Body of pancreas (tissue), 4 donors: ENCODE measurements at regions not wholly inside any gene's neighbourhood (a gene's known extent, or its start where the extent isn't known, plus 50 kb on each side); places are given as distances from the start of the nearest gene placed in this dataset.

ENCODE experiments used
- ATAC-seq: fragments of 150-250 bp; one replicate; pipeline ENCODE4 v1.9.1; 2016
- DNase-seq, 4 donors: peaks; one replicate each; pipeline ENCODE4 v3.0.0-alpha.2; 2019
- H3K27ac ChIP-seq, 4 donors: fragments of 200-600 bp; sonication (generic); 1 replicate in 3 of 4; 2 replicates in 1 of 4; pipeline versions ENCODE4 v1.5.1 to v1.6.1; 2016 to 2019; ENCODE audit warnings: mild to moderate bottlenecking in 1 of 4, mixed read lengths in 1 of 4, moderate library complexity in 1 of 4
- H3K27me3 ChIP-seq, 2 donors: fragments of 200-600 bp; sonication (generic); one replicate each; pipeline ENCODE4 v1.6.0; 2016; ENCODE audit warnings: mild to moderate bottlenecking in 1 of 2
- H3K36me3 ChIP-seq, 2 donors: fragments of 200-600 bp; sonication (generic); replicated peaks in 1 of 2; 2 replicates each; pipeline ENCODE4 v1.5.1; 2016; ENCODE audit warnings: low read depth in 2 of 2; ENCODE audit not compliant: insufficient read depth in 1 of 2
- H3K4me1 ChIP-seq: fragments of 200-600 bp; sonication (generic); one replicate; pipeline ENCODE4 v1.6.0; 2016
- H3K4me3 ChIP-seq, 2 donors: fragments of 200-600 bp; sonication (generic); 1 replicate in 1 of 2; 2 replicates in 1 of 2; pipeline ENCODE4 v1.5.1; 2016 to 2019
- H3K9me3 ChIP-seq, 3 donors: fragments of 200-600 bp; sonication (generic); 1 replicate in 2 of 3; 2 replicates in 1 of 3; pipeline ENCODE4 v1.5.1; 2016
- CTCF ChIP-seq, 7 experiments: fragments of 450-650 bp in 4 of 7; fragments of 200-600 bp in 3 of 7; sonication (generic) in 3 of 7; IDR thresholded peaks; one replicate each; pipeline ENCODE4 v1.5.1; 2016 to 2019; ENCODE audit warnings: antibody characterized with exemption in 7 of 7
- POLR2A ChIP-seq, 3 donors: fragments of 450-650 bp; IDR thresholded peaks; one replicate each; pipeline ENCODE4 v1.6.1; 2016; ENCODE audit warnings: antibody characterized with exemption in 3 of 3, mild to moderate bottlenecking in 2 of 3
- WGBS, 2 donors: methylation state at CpG; one replicate each; pipeline ENCODE4 v1.1.5; 2017; 5-methylcytosine and 5-hydroxymethylcytosine counted together
- intact Hi-C: fragments of 100-400 bp; cut with DNase I; formaldehyde crosslinking; loops from one replicate; pipeline ENCODE4 v1.15.1; 2023

GRCh38 chr5:106121972-106122605 is 1548.6 kb downstream of the EFNA5 start:
- TF ChIP-seq CTCF (IDR thresholded peaks at IDR 0.05) (peak; percentile 42 to 73 (median 61)), POLR2A (IDR thresholded peaks at IDR 0.05) (no peak)
- H3K27ac ChIP-seq = no peak overlapping the region
- H3K9me3 ChIP-seq = no peaks in the 10 kb centered on the region
- H3K4me1 ChIP-seq = no peaks in the 10 kb centered on the region
- ATAC-seq (peak; percentile 52), DNase-seq (peak; percentile 6 to 44 (median 28))
- H3K4me3 ChIP-seq = no peak overlapping the region
- 41 to 51% methylated on average over 7 of the region's 7 CpGs for WGBS, 2 donors
- intact Hi-C loops = no loop called here
- H3K36me3 ChIP-seq = no peaks in the 10 kb centered on the region
- no peaks in the 10 kb centered on the region for H3K27me3 ChIP-seq

- 41 to 51% methylated on average over 3 of the region's 3 CpGs for WGBS, 2 donors
- H3K36me3 ChIP-seq = no peaks in the 10 kb centered on the region
These were observed 1554.1 kb downstream of the EFNA5 start for GRCh38 chr5:106116682-106117081.

GRCh38 chr5:106113922-106114321 is 1556.8 kb downstream of the EFNA5 start:
- no peaks in the 10 kb centered on the region for H3K9me3 ChIP-seq
- no peak overlapping the region for H3K27ac ChIP-seq
- H3K4me3 ChIP-seq = no peak overlapping the region
- no peaks in the 10 kb centered on the region for H3K27me3 ChIP-seq
- 92 to 100% methylated on average over 1 of the region's 1 CpG for WGBS, 2 donors
- no peak for DNase-seq
- intact Hi-C loops = no loop called here
- H3K36me3 ChIP-seq = no peaks in the 10 kb centered on the region
- H3K4me1 ChIP-seq = no peaks in the 10 kb centered on the region
- ATAC-seq = no peak
- TF ChIP-seq CTCF (IDR thresholded peaks at IDR 0.05) = no peak
- no peak for TF ChIP-seq POLR2A (IDR thresholded peaks at IDR 0.05)

More at GRCh38 chr5:106116682-106117081, 1554.1 kb downstream of the EFNA5 start:
- Histone ChIP-seq H3K9me3 (no peaks in the 10 kb centered on the region), H3K27me3 (no peaks in the 10 kb centered on the region), H3K4me1 (no peaks in the 10 kb centered on the region), H3K27ac (no peak overlapping the region), H3K4me3 (no peak overlapping the region)
- DNase-seq = no peak
- intact Hi-C loops = no loop called here
- no peak for ATAC-seq
- no peak for TF ChIP-seq POLR2A (IDR thresholded peaks at IDR 0.05)
- TF ChIP-seq CTCF (IDR thresholded peaks at IDR 0.05) = no peak

- 32 to 42% methylated on average over 2 of the region's 2 CpGs for WGBS, 2 donors
- H3K4me1 ChIP-seq = no peaks in the 10 kb centered on the region
These were observed 1564.4 kb downstream of the EFNA5 start for GRCh38 chr5:106106384-106106783.

More at GRCh38 chr5:106106384-106106783, 1564.4 kb downstream of the EFNA5 start:
- Histone ChIP-seq H3K27ac (no peak overlapping the region), H3K27me3 (no peaks in the 10 kb centered on the region), H3K4me3 (no peak overlapping the region), H3K36me3 (no peaks in the 10 kb centered on the region), H3K9me3 (no peaks in the 10 kb centered on the region)
- intact Hi-C loops = no loop called here
- TF ChIP-seq CTCF (IDR thresholded peaks at IDR 0.05) = no peak
- no peak for DNase-seq
- no peak for ATAC-seq
